ENCODE measurements at regions not wholly inside any gene's neighbourhood (a gene's known extent, or its start where the extent isn't known, plus 50 kb on each side); places are given as distances from the start of the nearest gene placed in this dataset.

GRCh38 chr14:43792980-43793379 lies 714.1 kb downstream of the FSCB start:
- Histone ChIP-seq H2AK9ac (replicated peaks; ENCODE audit: low read depth, low read length, poor library complexity) (no peak overlapping the region), H2BK5ac (ENCODE audit: low read depth, low read length, poor library complexity, severe bottlenecking) (no peak overlapping the region), H3K4me1 (ENCODE audit: control insufficient read depth, insufficient read depth, low read length) (no peaks in the 10 kb centered on the region), H3K79me1 (ENCODE audit: low read depth in 1 of 2, low read length in 2 of 2) (no peaks in the 10 kb centered on the region), H4K8ac (ENCODE audit: low read depth in 2 of 2, low read length in 2 of 2) (no peak overlapping the region), H4K91ac (ENCODE audit: insufficient read depth, low read depth, low read length) (no peak overlapping the region), H3K27me3 (ENCODE audit: control insufficient read depth, insufficient read depth, low read length) (no peaks in the 10 kb centered on the region), H2AK5ac (ENCODE audit: low read depth, low read length) (no peak overlapping the region), H3K36me3 (ENCODE audit: control insufficient read depth, insufficient read depth, low read length) (no peaks in the 10 kb centered on the region), H3K14ac (replicated peaks; ENCODE audit: low read depth, low read length) (no peak overlapping the region), H3K56ac (ENCODE audit: extremely low read depth, insufficient read depth, low read length) (no peak overlapping the region), H3K4ac (ENCODE audit: low read depth, low read length) (no peak overlapping the region), H4K5ac (ENCODE audit: low read depth, low read length) (no peak overlapping the region), H3K4me3 (ENCODE audit: insufficient read depth, low read depth, low read length) (no peak overlapping the region), H3K4me2 (ENCODE audit: low read depth, low read length) (no peak overlapping the region), H2BK120ac (ENCODE audit: low read depth, low read length) (no peak overlapping the region), H3K9me1 (ENCODE audit: insufficient read depth, low read length) (no peaks in the 10 kb centered on the region), H3K27ac (ENCODE audit: insufficient read depth, low read length) (no peak overlapping the region), H4K20me1 (ENCODE audit: insufficient read depth, low read length) (no peaks in the 10 kb centered on the region), H2AFZ (replicated peaks; ENCODE audit: low read length, poor library complexity) (no peak overlapping the region), H2BK20ac (ENCODE audit: low read depth, low read length) (no peak overlapping the region), H3K9ac (ENCODE audit: low read depth, low read length) (no peak overlapping the region), H3K9me3 (ENCODE audit: control insufficient read depth, insufficient read depth, low read length) (no peaks in the 10 kb centered on the region), H3K23ac (ENCODE audit: low read depth, low read length) (no peak overlapping the region), H3K18ac (ENCODE audit: low read depth, low read length) (no peak overlapping the region), H2BK15ac (ENCODE audit: low read depth, low read length) (no peak overlapping the region)
- no TSS peak for BruUV-seq (replicated peaks)
- CTCF ChIA-PET: no interaction called here
- intact Hi-C loops (cut with micrococcal nuclease) (no loop called here), in situ Hi-C loops (cut with MboI; ENCODE audit: low sequenced_read_pairs) (no loop called here), dilution Hi-C loops (cut with HindIII; ENCODE audit: low sequenced_read_pairs, unreplicated experiment) (no loop called here)
- WGBS, 2 experiments (ENCODE audit: extremely low coverage in 2 of 2, insufficient read length in 1 of 2): no CpG with 5 or more reads among the region's 3 CpGs
- POLR2A ChIA-PET (ENCODE audit: unreplicated experiment): no interaction called here
- no peak for DNase-seq
- TF ChIP-seq SMC3 (IDR thresholded peaks at IDR 0.05; ENCODE audit: low read depth, low read length) (no peak), CEBPB (IDR thresholded peaks at IDR 0.05; ENCODE audit: low read depth, low read length) (no peak), FOS (IDR thresholded peaks at IDR 0.05; ENCODE audit: low read depth, low read length) (no peak), MXI1 (IDR thresholded peaks at IDR 0.05; ENCODE audit: borderline replicate concordance, low read depth, low read length) (no peak), RFX5 (IDR thresholded peaks at IDR 0.05; ENCODE audit: low read depth, low read length) (no peak), MAZ (IDR thresholded peaks at IDR 0.05; ENCODE audit: borderline replicate concordance, low read depth, low read length) (no peak), POLR2A (IDR thresholded peaks at IDR 0.05; ENCODE audit: low read depth, low read length) (no peak), RAD21 (IDR thresholded peaks at IDR 0.05; ENCODE audit: low read length) (no peak), RCOR1 (IDR thresholded peaks at IDR 0.05; ENCODE audit: insufficient replicate concordance, low read length) (no peak), MAFK (IDR thresholded peaks at IDR 0.05; ENCODE audit: low read depth, low read length) (no peak)
- TF ChIP-seq, protein P1, sequence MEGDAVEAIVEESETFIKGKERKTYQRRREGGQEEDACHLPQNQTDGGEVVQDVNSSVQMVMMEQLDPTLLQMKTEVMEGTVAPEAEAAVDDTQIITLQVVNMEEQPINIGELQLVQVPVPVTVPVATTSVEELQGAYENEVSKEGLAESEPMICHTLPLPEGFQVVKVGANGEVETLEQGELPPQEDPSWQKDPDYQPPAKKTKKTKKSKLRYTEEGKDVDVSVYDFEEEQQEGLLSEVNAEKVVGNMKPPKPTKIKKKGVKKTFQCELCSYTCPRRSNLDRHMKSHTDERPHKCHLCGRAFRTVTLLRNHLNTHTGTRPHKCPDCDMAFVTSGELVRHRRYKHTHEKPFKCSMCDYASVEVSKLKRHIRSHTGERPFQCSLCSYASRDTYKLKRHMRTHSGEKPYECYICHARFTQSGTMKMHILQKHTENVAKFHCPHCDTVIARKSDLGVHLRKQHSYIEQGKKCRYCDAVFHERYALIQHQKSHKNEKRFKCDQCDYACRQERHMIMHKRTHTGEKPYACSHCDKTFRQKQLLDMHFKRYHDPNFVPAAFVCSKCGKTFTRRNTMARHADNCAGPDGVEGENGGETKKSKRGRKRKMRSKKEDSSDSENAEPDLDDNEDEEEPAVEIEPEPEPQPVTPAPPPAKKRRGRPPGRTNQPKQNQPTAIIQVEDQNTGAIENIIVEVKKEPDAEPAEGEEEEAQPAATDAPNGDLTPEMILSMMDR (conservative IDR thresholded peaks at IDR 0.05; ENCODE audit: low read depth, low read length): no peak
- TF ChIP-seq, protein P2, sequence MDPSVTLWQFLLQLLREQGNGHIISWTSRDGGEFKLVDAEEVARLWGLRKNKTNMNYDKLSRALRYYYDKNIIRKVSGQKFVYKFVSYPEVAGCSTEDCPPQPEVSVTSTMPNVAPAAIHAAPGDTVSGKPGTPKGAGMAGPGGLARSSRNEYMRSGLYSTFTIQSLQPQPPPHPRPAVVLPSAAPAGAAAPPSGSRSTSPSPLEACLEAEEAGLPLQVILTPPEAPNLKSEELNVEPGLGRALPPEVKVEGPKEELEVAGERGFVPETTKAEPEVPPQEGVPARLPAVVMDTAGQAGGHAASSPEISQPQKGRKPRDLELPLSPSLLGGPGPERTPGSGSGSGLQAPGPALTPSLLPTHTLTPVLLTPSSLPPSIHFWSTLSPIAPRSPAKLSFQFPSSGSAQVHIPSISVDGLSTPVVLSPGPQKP (IDR thresholded peaks at IDR 0.05; ENCODE audit: borderline replicate concordance, low read depth, low read length): no peak
- no peak for ATAC-seq (ENCODE audit: low read depth)
